ENCODE measurements at regions not wholly inside any gene's neighbourhood (a gene's known extent, or its start where the extent isn't known, plus 50 kb on each side); places are given as distances from the start of the nearest gene placed in this dataset.

GRCh38 chr6:91852252-91852651, 1265.4 kb upstream of the MAP3K7 start:
- TF ChIP-seq CTCF (optimal IDR thresholded peaks at IDR 0.05 in 1 of 3, IDR thresholded peaks at IDR 0.05 in 1 of 3, conservative IDR thresholded peaks at IDR 0.05 in 1 of 3; ENCODE audit: extremely low read depth in 1 of 3, insufficient read depth in 2 of 3, low read length in 3 of 3): no peak
- no peak for TF ChIP-seq EZH2 (IDR thresholded peaks at IDR 0.05; ENCODE audit: low read length)

Data from keratinocyte (primary cell).